GM18520 (cell line): ENCODE measurements at regions not wholly inside any gene's neighbourhood (a gene's known extent, or its start where the extent isn't known, plus 50 kb on each side); places are given as distances from the start of the nearest gene placed in this dataset.
"Not testable (repeated sequence)": the region's sequence is repeated elsewhere in the genome, so short reads cannot be mapped to it uniquely, and the experiment has no call there.

ENCODE experiments used
- ATAC-seq: cut with Tn5 transposase; IDR thresholded peaks from one replicate; pipeline ENCODE4 v1.9.1; 2021; ENCODE audit not compliant: unreplicated experiment

DNA sequence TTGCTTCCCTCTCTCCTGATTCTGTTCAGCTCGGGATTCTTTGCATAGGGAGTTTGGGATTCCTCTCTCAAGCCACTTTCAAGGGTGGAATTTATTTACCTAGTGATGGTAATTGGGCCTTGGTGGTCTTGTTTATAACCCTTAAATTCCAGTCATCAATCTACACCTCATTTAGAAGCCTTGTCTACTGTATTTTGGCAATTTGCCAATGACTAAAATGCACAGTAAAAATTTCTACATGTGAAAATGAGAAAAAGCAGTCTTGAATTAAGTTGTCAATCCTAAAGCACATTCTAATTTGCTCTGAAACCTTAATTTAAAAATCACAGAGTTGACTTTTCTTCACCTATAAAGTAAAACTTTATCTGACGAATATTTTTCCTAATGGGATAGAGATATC is 749.2 kb upstream of the CRIM1 start:
- ATAC-seq: no peak

DNA sequence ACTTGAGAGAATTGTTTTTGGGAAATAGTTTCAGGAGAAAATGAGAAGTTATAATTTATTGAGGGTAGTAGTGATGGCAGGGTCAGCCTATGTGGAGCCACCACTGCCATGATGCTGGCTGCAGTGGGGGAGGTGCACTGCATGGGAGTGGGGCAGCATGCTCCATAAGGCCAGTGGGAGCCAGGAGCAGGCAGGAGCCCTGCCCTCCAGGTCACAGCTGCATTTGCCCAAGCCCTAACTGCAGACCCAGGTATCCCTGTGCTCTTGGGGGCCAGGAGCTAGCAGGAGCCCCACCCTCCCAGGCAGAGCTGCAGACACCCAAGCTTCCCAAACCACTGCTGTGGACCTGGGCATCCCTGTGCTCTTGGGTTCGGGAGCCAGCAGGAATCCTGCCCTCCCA is 757.3 kb upstream of the CRIM1 start:
- no peak for ATAC-seq

DNA sequence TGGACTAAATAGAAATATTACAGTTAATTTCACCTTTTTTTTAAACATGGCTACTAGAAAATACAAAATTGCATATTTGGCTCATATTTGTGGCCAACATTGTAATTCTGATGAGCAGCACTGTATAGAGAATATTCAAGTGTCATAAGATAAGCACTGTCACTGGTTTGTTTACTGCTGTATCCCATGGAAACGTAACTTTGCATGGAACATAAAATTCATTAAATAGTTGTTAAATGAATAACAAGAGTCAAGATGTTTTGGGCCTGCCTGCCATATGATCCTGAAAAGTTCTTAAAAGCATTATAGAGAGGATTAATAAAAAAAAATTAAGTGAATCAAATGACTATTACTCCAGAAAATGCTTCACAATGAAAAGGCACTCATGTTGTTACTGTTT is 763.7 kb upstream of the CRIM1 start:
- no peak for ATAC-seq

DNA sequence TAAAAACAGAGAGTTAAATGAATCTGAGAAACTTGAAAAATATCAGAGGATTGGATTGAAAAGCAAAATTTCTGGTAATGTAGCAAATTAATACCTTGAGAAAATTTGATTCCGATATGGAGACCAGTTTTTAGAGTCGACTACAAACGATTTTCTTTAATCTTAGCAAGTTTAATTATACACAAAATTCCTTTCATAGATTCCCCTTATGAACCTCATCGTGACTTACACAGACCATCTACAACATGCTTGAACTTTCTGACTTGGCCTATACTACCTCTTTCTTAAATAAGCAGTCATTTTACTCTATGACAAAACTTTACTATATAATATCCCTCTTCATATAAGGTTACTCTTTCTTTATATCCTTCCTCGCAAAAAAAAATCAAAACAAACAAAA is 769.6 kb upstream of the CRIM1 start:
- no peak for ATAC-seq

DNA sequence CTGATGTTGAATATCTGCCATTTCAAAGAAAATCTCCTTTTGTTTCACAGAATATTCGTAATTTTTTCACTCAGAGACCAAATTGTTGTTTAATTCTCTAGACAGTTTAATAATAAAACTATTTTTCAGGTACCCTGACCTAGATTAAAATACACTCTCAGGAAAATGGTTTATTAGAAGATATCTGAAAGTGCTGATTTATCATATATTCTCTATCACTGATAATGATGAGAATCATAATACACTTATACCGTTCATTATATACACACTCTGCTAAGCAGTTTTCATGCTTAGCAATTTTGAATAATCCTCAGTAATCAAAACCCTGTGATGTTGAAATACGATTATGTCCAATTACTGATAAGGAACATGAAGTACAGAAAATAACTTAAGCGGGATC is 772.9 kb upstream of the CRIM1 start:
- ATAC-seq: no peak

DNA sequence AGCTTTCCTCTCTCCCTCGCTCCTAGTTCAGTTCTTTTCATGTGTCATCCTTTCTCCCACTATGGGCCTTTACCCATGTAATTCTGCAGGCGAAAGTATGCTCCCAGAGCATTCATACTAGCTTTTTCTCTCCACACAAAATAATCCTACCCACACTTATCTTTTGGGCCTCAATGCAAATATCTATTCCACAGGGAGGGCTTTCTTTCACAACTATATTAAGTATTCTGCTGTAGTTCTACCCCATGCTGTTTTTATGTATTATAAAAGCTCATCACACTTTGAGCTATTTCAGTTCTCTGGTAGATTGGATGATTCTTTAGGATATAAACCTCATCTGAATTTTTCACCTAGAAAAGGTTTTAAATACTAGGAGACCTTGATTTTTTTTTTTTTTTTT is 774.6 kb upstream of the CRIM1 start:
- ATAC-seq: no peak

DNA sequence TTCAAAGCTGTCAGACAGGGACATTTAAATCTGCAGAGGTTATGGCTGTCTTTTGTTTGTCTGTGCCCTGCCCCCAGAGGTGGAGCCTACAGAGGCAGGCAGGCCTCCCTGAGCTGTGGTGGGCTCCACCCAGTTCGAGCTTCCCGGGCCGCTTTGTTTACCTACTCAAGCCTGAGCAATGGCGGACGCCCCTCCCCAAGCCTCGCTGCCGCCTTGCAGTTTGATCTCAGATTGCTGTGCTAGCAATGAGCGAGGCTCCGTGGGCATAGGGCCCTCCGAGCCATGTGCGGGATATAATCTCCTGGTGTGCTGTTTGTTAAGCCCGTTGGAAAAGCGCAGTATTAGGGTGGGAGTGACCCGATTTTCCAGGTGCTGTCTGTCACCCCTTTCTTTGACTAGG is 787.0 kb upstream of the CRIM1 start:
- not testable (repeated sequence) for ATAC-seq

DNA sequence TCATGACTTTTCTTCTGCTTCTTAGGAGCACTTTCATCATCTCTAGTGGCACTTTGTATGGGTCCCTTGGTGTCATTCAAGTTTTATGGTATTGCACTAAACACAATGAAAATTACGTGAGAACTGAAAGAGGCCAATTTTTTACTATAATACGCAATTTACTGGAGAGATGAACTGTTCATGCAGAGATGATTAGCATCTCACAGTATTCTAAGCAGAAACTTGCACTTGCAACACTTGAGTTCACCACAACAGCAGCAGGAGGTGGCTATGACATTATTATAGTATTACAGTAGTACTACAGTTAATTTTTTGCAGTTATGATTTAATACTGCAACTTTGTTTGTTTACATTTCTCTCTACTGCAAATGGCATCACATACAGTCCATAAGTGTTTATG is 793.1 kb upstream of the CRIM1 start:
- no peak for ATAC-seq

DNA sequence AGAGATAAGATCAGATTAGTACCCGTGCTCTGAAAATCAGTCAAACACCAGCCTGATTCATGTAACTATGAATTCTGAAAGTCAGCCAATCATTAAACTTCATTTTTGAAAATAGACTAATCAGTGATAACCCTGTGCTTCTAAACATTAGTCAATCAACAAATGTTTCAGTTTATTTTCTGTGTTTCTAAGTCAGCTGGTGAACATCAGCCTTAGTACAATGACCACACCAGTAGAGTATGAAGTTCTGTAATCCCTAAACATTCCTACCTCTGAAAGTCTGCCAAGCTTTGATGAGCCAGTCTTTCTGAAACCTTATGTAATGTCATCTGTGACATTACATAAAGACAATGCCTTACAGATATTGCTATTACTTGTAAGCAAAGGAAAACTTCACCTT is 807.4 kb upstream of the CRIM1 start:
- ATAC-seq: no peak

DNA sequence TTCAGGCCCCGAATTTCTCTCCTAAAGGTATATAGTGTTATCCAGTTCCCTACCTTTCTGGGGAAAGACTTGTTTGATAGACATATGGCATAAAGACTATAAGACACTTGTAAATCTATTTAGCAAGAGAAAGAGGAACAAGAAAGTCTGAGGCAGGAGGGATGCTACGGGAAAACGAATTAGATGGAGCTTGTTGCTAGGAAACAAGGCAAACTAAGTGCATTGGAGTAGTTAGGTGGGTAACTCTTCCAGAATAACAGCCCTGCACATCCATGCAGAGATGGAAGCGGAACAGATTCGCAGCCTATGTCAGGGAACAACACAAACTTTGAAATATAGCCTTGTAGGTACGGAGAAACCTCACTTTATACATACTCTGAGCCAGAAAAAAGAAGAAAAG is 810.3 kb upstream of the CRIM1 start:
- no peak for ATAC-seq

DNA sequence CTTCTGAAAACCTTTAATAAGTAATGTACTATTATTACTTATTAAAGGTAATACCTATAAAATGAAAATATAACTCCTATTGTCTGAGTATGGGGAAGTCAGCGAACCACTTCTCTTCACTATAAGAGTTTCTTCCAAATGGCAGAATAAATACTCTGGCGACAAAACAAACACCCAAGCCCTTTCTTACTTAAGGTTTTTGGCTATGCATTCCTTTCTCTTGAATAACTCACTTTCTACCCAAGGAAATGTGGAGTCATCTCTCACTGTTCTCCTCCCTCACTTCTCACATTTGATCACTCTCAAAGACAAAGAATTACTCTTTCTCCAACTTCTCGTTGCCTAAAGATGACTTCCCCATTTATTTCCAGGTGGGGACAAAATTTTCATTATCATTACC is 816.8 kb upstream of the CRIM1 start:
- no peak for ATAC-seq

DNA sequence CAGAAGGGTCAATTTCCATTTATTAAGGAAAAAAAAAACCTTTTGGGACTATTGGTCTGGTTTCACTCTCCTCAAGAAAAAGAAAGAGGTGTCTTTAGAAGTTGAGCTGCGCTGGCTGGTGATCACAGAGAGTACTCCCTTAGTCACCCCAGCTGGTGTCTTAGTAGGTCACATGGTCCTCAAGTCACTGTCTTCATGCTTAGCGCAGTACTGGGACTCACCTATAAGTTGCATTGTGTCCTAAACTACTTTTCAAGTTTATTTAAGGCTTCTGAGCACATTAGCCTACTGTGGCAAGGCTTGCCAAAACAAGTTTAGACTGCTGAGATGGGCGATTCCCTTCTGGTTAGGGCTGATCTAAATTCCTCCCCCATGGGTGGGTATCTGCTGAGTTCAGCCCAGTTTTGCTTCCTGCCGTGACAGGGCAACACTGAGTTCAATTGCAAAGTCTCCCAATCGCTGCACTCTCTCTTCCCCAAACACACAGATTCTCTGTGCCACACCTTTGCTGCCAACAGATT is 824.9 kb upstream of the CRIM1 start:
- ATAC-seq: no peak

DNA sequence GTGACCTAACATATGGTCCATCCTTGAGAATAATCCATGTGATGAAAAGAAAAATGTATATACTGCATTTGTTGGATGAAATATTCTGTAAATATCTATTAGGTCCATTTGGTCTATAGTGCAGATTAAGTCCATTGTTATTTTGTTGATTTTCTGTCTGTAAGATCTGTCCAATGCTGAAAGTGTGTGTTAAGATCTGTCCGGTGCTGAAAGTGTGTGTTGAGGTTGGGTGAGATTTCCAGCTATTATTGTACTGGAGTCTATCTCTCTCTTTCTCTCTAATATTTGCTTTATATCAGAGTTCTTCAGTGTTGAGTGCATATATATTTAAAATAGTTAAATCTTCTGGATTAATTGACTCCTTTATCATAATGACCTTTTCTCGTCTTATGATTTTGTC is 828.8 kb upstream of the CRIM1 start:
- ATAC-seq: no peak

DNA sequence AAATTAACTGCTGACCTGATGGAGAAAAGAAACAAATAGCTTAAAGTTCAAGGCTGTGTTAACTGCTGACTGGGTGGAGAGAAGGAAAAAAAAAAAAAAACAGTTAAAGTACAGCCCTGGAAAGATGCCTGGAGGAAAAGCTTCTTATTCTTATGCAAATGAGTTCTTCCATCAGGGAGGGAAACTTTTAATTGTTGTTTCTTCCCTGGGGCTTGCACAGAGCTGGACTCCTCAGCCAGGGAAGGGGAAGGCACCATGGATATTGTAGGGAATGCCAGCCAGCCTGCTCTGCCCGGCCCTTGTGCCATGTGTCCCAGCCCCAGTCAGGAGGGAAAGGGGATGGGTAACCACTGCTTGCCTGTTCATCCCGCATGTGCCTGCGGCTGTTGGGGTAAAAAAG is 833.1 kb upstream of the CRIM1 start:
- no peak for ATAC-seq

DNA sequence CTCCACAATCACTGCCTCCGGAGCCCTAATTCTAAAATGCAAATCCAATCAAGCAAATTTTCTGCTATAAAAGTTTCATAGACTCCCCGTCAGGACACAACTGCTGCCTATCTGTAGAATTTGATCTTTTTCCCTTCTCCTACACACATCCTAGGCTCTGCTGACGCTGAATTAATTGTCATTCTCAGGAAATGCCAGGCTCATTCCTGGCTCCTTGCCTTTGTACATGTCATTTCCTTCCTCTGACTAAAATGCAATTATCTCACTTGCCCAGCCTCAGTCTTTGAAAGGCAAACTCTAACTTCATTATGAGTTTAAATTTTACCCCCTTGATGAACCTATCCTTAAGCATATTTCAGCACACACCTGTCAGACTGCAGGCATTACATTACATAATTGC is 844.9 kb upstream of the CRIM1 start:
- no peak for ATAC-seq

DNA sequence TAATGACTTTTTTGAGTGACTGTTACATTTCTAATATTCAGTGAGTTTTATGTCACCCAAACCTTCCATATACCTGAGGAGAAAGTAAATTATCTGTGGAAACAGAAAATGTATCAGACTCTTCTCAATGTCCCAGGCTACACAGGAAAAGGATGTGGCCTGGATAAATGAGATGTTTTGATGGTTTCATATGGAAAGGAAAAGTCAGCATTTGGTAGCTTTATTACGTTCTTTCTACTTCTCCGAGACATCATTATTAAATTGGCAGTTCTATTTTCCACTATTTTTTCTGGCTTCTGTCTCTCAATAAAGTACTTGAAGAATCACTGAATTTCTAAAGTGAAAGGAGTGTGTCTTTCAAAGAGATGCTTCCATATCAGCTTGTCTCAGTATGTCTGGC is 847.0 kb upstream of the CRIM1 start:
- no peak for ATAC-seq

DNA sequence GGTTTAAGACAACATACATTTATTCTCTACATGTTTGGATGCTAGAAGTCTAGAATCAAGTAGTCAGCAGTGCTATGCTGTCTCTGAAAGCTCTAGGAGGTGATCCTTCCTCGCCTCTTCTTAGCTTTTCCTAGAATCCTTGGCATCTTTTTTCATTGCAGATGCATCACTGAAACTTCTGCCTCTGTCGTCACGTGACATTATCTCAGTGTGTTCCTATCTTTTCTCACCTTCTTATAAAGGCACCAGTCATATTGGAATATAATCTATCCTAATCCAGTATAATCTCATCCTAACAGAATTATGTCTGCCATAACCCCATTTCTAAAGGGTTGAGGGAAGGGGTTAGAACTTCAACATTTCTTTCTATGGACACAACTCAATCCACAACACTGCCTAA is 851.2 kb upstream of the CRIM1 start:
- no peak for ATAC-seq

DNA sequence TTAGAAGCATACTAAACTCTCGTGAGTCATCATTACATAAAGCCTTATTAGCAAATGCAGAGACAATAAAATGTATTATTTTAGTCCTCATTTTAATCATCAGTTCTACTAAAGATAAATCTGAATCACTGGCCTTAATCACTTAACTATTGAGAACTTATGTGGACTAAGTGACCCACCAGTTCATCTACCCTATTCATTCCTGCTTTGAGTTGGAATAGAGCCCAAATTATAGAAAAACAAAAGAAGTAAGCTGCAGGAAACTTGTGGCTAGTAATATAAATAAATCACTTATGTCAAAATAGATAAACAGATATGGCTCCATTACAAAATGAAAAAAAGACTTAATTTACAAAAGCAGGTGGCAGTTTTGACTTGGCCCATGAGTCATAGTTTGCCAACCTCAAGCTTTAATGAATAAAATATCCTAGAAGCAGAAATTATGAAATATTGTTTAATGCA is 851.8 kb upstream of the CRIM1 start:
- no peak for ATAC-seq

DNA sequence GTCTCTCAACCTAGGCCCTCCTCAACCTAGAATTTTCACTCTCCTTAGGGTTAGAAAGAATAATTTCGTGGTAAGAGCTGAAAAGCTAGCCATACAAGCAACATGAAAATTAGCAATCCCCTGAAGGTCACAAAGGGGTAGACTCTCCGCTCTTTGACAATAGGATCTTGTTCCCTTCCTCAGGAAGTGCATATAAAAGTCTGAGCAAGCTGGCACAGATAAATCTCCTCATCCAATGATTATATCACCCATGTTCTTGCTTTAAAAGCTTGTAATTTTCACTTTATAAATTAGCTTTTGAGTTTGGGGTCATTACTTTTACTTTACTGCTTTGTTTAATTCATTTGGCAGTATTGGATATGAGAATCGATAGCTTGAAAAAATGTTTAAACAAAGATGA is 852.3 kb upstream of the CRIM1 start:
- no peak for ATAC-seq

DNA sequence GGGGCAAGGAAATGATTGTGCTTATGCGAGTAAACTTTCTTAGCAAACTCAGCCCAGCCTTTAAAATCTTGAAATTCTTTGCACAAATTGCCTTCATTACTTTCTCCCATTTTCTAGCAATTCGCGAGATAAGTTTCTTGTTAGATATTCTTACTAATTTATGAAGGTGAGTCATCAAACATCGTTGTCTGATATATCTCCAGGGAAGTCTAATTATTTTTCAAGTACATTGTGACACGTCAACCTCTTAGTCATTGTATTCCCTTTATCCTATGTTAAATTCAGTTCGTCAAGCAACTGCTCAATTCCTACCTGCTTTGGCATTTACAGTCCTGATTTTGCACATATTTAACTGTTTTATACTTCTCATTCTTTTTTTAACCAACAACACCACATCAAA is 854.5 kb upstream of the CRIM1 start:
- ATAC-seq: no peak

DNA sequence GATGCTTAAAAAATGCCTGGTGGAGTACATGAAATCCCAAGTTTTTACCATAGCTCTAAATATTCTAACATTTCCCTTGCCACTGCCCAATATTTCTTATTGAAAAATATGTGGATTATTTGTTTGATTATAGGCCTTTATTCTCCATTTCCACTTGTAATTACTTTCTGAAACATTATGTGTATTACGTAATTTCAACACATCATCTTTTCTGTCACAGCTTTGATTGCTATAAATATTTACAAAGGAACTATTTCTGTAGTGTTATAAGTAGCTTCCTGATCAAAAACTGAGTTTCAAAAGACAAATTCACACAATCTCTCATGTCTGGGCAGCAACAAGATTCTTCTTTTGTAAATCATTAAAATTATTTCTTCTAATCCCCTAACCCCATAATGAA is 859.6 kb upstream of the CRIM1 start:
- ATAC-seq: no peak

DNA sequence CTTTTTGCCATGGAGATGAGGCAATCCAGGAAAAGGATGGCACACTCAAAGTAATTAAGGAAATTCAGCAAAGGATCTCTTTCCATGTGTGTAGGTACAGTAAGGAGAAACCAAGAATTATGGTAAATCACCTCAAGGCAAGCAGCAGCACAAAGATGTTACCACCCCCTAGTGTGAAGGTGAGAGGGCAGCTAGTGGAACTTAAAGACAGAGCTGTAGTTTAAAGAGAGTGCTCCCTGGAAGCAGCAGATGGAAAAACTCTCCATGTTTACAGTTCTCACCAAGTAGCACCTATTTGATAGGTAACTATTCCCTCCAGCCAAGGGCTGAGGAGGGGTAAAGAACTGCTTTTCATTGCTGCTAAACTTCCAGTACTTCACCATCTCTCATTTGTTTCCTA is 860.4 kb upstream of the CRIM1 start:
- ATAC-seq: no peak

DNA sequence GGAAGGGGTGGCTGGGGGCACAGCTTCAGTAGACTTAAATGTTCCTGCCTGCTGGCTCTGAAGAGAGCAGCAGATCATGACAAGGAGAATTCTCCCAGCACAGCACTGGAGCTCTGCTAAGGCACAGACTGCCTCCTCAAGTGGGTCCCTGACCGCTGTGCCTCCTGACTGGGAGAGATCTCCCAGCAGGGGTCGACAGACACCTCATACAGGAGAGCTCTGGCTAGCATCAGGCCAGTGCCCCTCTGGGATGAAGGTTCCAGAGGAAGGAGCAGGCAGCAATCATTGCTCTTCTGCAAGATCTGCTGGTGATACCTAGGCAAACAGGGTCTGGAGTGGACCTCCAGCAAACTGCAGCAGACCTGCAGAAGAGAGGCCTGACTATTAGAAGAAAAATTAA is 877.5 kb upstream of the CRIM1 start:
- not testable (repeated sequence) for ATAC-seq

DNA sequence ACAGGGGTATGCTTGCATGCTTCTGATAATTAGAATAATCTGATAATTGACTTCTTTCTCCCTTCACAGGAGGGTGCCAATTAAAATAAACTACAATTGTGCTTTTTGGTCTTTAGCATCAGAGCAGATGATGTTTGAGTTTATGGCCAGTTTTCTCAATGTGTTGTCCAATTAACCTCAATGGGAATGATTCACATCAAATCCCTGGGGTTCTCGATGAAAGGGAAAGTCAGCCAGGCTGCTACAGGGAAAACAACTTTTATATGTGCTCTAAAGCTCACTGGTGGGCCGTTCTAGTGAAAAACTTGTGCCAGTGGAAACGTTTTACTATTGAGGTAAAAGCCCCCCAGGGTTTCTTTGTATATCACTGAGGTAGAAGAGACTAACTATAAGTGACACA is 887.3 kb upstream of the CRIM1 start:
- no peak for ATAC-seq
